ENCODE measurements at regions not wholly inside any gene's neighbourhood (a gene's known extent, or its start where the extent isn't known, plus 50 kb on each side); places are given as distances from the start of the nearest gene placed in this dataset.

DNA sequence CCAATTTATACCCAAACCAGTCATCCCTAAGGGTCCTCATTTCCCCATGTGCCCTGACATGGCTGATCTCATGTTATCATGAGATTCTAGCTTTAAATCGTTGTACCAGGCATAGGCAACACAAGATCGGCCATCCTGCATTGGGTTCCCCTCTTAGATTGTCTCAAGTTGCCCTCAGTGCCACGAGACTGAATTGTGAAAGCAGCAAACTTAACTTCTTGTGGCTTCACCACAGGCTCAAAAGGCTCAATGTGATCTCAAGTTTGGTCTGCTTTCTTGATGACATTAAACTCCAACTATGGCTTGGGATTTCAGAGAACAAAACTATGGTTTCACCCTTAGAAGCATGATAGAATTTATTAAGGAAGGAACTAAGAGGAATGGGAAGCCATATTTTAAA lies 168.5 kb upstream of the SYT6 start:
- CTCF ChIA-PET: no interaction called here
- H3K79me2 ChIP-seq (ENCODE audit: insufficient read depth, low read length): no peaks in the 10 kb centered on the region
- H2AFZ ChIP-seq (ENCODE audit: low read depth, low read length, poor library complexity, severe bottlenecking): no peak overlapping the region
- RAD21 ChIA-PET (ENCODE audit: low non-redundant PET in 1 of 2, low total read pairs in 2 of 2, uncharacterized antibody in 2 of 2, unreplicated experiment in 2 of 2): no interaction called here
- no peaks in the 10 kb centered on the region for H3K27me3 ChIP-seq (ENCODE audit: insufficient read depth, low read length)
- no TSS peak for BruUV-seq (replicated peaks)
- no peak overlapping the region for H3K4me2 ChIP-seq (ENCODE audit: low read length)
- H3K9me2 ChIP-seq (ENCODE audit: insufficient read depth): no peaks in the 10 kb centered on the region
- no peaks in the 10 kb centered on the region for H3K4me1 ChIP-seq (ENCODE audit: control insufficient read depth in 1 of 2, insufficient read depth in 2 of 2, low read length in 2 of 2)
- no peak for DNase-seq (ENCODE audit: low read depth, low spot score)
- no peaks in the 10 kb centered on the region for H3K36me3 ChIP-seq (ENCODE audit: control insufficient read depth in 1 of 2, insufficient read depth in 2 of 2, low read length in 2 of 2)
- TF ChIP-seq JUND (IDR thresholded peaks at IDR 0.05) (no peak), CBX3 (IDR thresholded peaks at IDR 0.05; ENCODE audit: low read depth) (no peak), ZNF274 (IDR thresholded peaks at IDR 0.05; ENCODE audit: low read depth, low read length) (no peak), ZBTB33 (IDR thresholded peaks at IDR 0.05; ENCODE audit: extremely low read depth, insufficient replicate concordance, low read length) (no peak), EZH2 (IDR thresholded peaks at IDR 0.05) (no peak), YY1 (IDR thresholded peaks at IDR 0.05; ENCODE audit: extremely low read depth, insufficient replicate concordance, low read depth, low read length) (no peak), CEBPB (IDR thresholded peaks at IDR 0.05; ENCODE audit: low read depth) (no peak), ELF1 (IDR thresholded peaks at IDR 0.05; ENCODE audit: borderline replicate concordance, low read depth) (no peak), POLR2A (IDR thresholded peaks at IDR 0.05; ENCODE audit: borderline replicate concordance, extremely low read depth, insufficient read depth, insufficient read length) (no peak), SRF (IDR thresholded peaks at IDR 0.05; ENCODE audit: low read depth) (no peak), SP1 (IDR thresholded peaks at IDR 0.05; ENCODE audit: low read depth) (no peak)
- TF ChIP-seq, protein P1, sequence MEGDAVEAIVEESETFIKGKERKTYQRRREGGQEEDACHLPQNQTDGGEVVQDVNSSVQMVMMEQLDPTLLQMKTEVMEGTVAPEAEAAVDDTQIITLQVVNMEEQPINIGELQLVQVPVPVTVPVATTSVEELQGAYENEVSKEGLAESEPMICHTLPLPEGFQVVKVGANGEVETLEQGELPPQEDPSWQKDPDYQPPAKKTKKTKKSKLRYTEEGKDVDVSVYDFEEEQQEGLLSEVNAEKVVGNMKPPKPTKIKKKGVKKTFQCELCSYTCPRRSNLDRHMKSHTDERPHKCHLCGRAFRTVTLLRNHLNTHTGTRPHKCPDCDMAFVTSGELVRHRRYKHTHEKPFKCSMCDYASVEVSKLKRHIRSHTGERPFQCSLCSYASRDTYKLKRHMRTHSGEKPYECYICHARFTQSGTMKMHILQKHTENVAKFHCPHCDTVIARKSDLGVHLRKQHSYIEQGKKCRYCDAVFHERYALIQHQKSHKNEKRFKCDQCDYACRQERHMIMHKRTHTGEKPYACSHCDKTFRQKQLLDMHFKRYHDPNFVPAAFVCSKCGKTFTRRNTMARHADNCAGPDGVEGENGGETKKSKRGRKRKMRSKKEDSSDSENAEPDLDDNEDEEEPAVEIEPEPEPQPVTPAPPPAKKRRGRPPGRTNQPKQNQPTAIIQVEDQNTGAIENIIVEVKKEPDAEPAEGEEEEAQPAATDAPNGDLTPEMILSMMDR (IDR thresholded peaks at IDR 0.05 in 2 of 3, conservative IDR thresholded peaks at IDR 0.05 in 1 of 3; ENCODE audit: borderline replicate concordance in 1 of 3, insufficient read depth in 1 of 3, low read depth in 2 of 3, low read length in 2 of 3): no peak
- no peaks in the 10 kb centered on the region for H3K9me3 ChIP-seq (ENCODE audit: control insufficient read depth in 1 of 2, insufficient read depth in 1 of 2, low read depth in 1 of 2, low read length in 2 of 2)
- H3K27ac ChIP-seq (ENCODE audit: low read depth, low read length): no peak overlapping the region
- H3K9ac ChIP-seq (ENCODE audit: low read length): no peak overlapping the region
- intact Hi-C loops (cut with micrococcal nuclease): no loop called here
- H3K4me3 ChIP-seq (replicated peaks in 1 of 2; ENCODE audit: low read depth in 1 of 2, low read length in 2 of 2): no peak overlapping the region
- H4K20me1 ChIP-seq (ENCODE audit: insufficient read depth): no peaks in the 10 kb centered on the region
- POLR2A ChIA-PET: no interaction called here
- no peak for ATAC-seq
